ENCODE measurements at regions not wholly inside any gene's neighbourhood (a gene's known extent, or its start where the extent isn't known, plus 50 kb on each side); places are given as distances from the start of the nearest gene placed in this dataset.
A peak's percentile ranks its signal among the peaks of the same experiment; 100 is the strongest.

DNA sequence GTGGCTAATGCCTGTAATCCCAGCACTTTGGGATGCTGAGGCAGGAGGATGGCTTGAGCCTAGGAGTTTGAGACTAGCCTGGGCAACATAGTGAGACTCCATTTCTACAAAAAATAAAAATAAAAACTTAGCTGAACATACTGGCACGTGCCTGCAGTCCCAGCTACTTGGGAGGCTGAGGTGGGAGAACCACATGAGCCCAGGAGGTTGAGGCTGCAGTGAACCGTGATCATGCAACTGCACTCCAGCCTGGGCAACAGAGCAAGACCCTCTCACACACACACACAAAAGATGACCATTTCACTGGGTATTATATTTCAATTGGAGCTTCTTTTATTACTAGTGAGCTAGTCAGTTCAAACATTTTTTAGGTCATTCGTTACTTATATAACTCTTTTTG is 116.9 kb upstream of the SLC35F3 start:
- TF ChIP-seq, protein P1, sequence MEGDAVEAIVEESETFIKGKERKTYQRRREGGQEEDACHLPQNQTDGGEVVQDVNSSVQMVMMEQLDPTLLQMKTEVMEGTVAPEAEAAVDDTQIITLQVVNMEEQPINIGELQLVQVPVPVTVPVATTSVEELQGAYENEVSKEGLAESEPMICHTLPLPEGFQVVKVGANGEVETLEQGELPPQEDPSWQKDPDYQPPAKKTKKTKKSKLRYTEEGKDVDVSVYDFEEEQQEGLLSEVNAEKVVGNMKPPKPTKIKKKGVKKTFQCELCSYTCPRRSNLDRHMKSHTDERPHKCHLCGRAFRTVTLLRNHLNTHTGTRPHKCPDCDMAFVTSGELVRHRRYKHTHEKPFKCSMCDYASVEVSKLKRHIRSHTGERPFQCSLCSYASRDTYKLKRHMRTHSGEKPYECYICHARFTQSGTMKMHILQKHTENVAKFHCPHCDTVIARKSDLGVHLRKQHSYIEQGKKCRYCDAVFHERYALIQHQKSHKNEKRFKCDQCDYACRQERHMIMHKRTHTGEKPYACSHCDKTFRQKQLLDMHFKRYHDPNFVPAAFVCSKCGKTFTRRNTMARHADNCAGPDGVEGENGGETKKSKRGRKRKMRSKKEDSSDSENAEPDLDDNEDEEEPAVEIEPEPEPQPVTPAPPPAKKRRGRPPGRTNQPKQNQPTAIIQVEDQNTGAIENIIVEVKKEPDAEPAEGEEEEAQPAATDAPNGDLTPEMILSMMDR (conservative IDR thresholded peaks at IDR 0.05; ENCODE audit: low read length) = no peak
- no peak overlapping the region for H3K4me3 ChIP-seq (ENCODE audit: low read length)
- DNase-seq (ENCODE audit: low read depth) = no peak

DNA sequence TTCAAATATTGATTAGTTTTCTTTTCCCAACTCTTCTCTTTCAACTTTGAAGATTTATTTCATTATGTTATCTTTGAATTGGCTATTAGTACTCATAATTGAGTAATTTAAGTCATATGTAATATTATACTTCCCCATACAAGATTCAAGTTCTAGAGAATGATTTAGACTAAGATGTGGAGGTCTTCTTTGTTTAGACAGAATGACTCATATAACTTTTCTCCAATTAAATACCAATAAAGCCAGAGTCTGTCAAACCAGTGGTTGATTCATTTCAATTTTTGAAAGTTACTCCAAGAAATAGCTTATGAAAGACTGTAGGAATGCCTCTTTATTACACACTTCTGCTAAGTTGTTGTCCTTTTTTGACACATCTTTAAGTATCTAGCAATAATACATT is 115.8 kb upstream of the SLC35F3 start:
- no peak overlapping the region for H3K4me3 ChIP-seq (ENCODE audit: low read length)
- TF ChIP-seq, protein P1 (conservative IDR thresholded peaks at IDR 0.05; ENCODE audit: low read length) = no peak
- DNase-seq (ENCODE audit: low read depth) = no peak

DNA sequence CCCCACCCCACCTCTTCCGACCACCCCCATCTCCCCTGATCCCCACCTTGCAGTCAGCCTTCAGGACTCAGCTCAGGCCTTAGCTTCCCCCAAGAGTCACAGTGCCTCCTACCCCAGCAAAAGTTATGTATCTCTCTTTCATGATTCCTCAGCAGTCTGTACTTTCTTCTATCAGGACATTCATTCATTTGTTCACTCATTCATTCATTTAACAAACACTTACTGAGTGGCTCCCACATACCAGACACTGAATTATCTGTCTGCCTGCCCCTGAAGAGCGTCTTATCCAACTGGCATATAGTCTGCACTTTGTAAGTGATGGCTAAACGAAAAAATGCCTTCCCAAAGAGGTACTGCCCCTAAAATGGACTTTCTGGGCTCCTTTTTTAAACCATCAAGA is 114.4 kb upstream of the SLC35F3 start:
- H3K4me3 ChIP-seq (ENCODE audit: low read length) = no peak overlapping the region
- TF ChIP-seq, protein P1 (conservative IDR thresholded peaks at IDR 0.05; ENCODE audit: low read length) = no peak
- DNase-seq (ENCODE audit: low read depth) = no peak

- TF ChIP-seq, protein P1 (conservative IDR thresholded peaks at IDR 0.05; ENCODE audit: low read length) = peak; percentile 98
- no peak overlapping the region for H3K4me3 ChIP-seq (ENCODE audit: low read length)
- DNase-seq (ENCODE audit: low read depth) = peak; percentile 67
Observed at GRCh38 chr1:233790662-233791371, 113.7 kb upstream of the SLC35F3 start.

DNA sequence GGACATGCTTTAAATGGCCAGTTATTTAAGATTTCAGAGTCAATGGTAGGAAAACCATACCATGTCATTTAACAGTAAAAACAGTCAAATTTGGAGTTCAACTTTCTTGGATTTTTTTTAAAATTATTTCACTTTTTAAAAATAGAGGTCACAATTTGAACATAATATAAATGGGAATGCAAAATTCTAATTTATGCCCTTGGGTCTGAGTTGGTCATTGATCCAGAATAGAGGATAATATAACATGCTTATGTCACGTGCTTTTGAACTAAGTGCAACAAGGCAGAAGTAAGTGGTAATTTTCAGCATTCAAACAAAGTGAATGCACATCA is 113.1 kb upstream of the SLC35F3 start:
- no peak for DNase-seq (ENCODE audit: low read depth)
- no peak overlapping the region for H3K4me3 ChIP-seq (ENCODE audit: low read length)
- TF ChIP-seq, protein P1 (conservative IDR thresholded peaks at IDR 0.05; ENCODE audit: low read length) = no peak

GRCh38 chr1:233791721-233792120 is 112.8 kb upstream of the SLC35F3 start:
- TF ChIP-seq, protein P1 (conservative IDR thresholded peaks at IDR 0.05; ENCODE audit: low read length) = no peak
- no peak for DNase-seq (ENCODE audit: low read depth)
- H3K4me3 ChIP-seq (ENCODE audit: low read length) = no peak overlapping the region

- TF ChIP-seq, protein P1 (conservative IDR thresholded peaks at IDR 0.05; ENCODE audit: low read length) = no peak
- no peak for DNase-seq (ENCODE audit: low read depth)
- H3K4me3 ChIP-seq (ENCODE audit: low read length) = no peak overlapping the region
Observed at GRCh38 chr1:233794863-233795262, 109.6 kb upstream of the SLC35F3 start.

Measured in AG10803 (cell line).